ENCODE measurements at regions not wholly inside any gene's neighbourhood (a gene's known extent, or its start where the extent isn't known, plus 50 kb on each side); places are given as distances from the start of the nearest gene placed in this dataset.
A peak's percentile ranks its signal among the peaks of the same experiment; 100 is the strongest.

GRCh38 chr3:82707035-82707434, 945.6 kb upstream of the GBE1 start:
- TF ChIP-seq, protein P1, sequence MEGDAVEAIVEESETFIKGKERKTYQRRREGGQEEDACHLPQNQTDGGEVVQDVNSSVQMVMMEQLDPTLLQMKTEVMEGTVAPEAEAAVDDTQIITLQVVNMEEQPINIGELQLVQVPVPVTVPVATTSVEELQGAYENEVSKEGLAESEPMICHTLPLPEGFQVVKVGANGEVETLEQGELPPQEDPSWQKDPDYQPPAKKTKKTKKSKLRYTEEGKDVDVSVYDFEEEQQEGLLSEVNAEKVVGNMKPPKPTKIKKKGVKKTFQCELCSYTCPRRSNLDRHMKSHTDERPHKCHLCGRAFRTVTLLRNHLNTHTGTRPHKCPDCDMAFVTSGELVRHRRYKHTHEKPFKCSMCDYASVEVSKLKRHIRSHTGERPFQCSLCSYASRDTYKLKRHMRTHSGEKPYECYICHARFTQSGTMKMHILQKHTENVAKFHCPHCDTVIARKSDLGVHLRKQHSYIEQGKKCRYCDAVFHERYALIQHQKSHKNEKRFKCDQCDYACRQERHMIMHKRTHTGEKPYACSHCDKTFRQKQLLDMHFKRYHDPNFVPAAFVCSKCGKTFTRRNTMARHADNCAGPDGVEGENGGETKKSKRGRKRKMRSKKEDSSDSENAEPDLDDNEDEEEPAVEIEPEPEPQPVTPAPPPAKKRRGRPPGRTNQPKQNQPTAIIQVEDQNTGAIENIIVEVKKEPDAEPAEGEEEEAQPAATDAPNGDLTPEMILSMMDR (optimal IDR thresholded peaks at IDR 0.05 in 1 of 3, IDR thresholded peaks at IDR 0.05 in 1 of 3, conservative IDR thresholded peaks at IDR 0.05 in 1 of 3; ENCODE audit: extremely low read depth in 1 of 3, insufficient read depth in 2 of 3, low read length in 3 of 3): peak in 2 of 3 experiments; percentile 15 to 28
- no peak for TF ChIP-seq EZH2 (IDR thresholded peaks at IDR 0.05; ENCODE audit: low read length)

Data from keratinocyte (primary cell).